ENCODE measurements at regions not wholly inside any gene's neighbourhood (a gene's known extent, or its start where the extent isn't known, plus 50 kb on each side); places are given as distances from the start of the nearest gene placed in this dataset.

DNA sequence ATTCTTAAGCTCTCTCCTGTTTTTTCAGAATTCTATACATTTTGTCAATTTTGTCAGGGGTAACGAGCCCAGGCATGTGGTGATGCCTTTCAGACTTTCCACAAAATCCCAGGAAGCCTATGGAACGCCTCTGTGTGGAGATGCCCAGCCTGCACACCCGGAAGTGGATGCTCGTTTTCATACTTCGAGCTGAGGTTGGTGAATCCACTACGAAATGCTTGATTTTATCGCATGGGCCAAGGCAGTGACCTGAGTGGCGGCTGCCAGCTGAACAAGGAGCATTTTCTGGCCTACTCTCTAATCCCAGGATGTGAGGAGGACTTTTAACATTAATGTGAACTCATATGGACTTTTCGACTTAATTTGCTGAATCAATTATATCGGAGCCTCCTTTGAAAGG is 426.7 kb upstream of the B3GAT1 start:
- 73 to 80% methylated on average over 10 of the region's 10 CpGs for WGBS, 2 donors
- TF ChIP-seq, protein P1, sequence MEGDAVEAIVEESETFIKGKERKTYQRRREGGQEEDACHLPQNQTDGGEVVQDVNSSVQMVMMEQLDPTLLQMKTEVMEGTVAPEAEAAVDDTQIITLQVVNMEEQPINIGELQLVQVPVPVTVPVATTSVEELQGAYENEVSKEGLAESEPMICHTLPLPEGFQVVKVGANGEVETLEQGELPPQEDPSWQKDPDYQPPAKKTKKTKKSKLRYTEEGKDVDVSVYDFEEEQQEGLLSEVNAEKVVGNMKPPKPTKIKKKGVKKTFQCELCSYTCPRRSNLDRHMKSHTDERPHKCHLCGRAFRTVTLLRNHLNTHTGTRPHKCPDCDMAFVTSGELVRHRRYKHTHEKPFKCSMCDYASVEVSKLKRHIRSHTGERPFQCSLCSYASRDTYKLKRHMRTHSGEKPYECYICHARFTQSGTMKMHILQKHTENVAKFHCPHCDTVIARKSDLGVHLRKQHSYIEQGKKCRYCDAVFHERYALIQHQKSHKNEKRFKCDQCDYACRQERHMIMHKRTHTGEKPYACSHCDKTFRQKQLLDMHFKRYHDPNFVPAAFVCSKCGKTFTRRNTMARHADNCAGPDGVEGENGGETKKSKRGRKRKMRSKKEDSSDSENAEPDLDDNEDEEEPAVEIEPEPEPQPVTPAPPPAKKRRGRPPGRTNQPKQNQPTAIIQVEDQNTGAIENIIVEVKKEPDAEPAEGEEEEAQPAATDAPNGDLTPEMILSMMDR (IDR thresholded peaks at IDR 0.05): no peak
- TF ChIP-seq POLR2A (IDR thresholded peaks at IDR 0.05): no peak
- H3K4me3 ChIP-seq (ENCODE audit: low read depth, poor library complexity, severe bottlenecking): no peak overlapping the region
- intact Hi-C loops (cut with DNase I; ENCODE audit: low total_unique reads): no loop called here
- no peak for DNase-seq (ENCODE audit: low spot score in 2 of 2)

DNA sequence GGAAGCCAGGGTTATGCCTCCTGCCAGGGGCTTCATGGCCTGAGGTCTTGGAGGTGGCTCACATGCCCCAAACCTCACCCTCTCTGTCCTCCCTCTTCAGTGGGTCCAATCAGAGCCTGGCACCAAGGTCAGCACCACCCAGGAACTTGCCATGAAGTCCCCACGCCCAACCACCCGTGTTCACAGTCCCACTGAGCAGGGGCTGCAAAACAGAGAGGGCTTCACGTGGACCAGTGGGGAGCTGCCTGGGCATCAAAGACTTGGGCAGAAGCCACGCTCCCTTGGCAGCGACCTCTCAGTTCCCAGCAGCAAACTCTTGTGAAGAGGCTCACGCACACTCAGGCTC is 425.8 kb upstream of the B3GAT1 start:
- intact Hi-C loops (cut with DNase I; ENCODE audit: low total_unique reads): no loop called here
- DNase-seq (ENCODE audit: low spot score in 2 of 2): peak in 1 of 2 donors; percentile 60
- no peak overlapping the region for H3K4me3 ChIP-seq (ENCODE audit: low read depth, poor library complexity, severe bottlenecking)
- TF ChIP-seq POLR2A (IDR thresholded peaks at IDR 0.05): no peak
- TF ChIP-seq, protein P1 (IDR thresholded peaks at IDR 0.05): no peak
- WGBS, 2 donors: 81 to 83% methylated on average over 5 to 6 of the region's 6 CpGs

DNA sequence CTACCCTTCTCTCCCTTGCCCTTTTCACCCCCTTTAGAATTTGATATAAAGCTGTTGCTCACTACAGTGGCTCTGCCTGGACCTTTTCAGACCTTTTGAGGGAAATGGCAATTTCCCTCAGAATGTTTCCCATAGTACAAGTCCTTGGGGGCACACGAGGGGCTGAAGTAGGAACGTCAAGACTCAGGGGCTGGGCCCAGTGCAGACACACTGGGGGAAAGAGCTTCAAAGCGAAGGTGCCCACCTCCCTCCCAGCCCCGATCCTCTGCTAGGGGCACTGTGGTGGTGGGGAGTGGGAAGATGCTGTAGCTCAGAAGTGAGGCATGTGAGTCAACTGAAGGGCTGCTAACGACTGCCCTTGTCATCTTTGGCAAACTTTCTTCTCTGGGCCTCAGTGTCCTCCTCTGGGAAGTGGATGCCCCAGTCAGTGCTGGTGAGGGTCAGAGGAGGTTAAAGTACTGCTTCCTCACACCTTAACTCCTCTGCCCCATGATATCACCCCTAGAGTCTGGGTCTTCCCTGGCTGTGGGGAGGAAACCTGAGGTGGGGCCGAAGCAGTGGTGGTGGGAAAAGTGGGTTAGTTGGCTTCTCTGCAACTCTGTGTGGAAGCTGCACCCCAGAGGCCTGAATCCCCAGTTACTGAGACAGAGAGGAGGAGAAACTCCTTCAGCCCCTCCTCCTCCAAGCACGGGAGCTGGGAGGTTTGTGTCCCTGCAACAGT is 425.3 kb upstream of the B3GAT1 start:
- 74 to 77% methylated on average over 7 of the region's 7 CpGs for WGBS, 2 donors
- intact Hi-C loops (cut with DNase I; ENCODE audit: low total_unique reads): no loop called here
- peak in 1 of 2 donors; percentile 60 for DNase-seq (ENCODE audit: low spot score in 2 of 2)
- H3K4me3 ChIP-seq (ENCODE audit: low read depth, poor library complexity, severe bottlenecking): no peak overlapping the region
- TF ChIP-seq, protein P1 (IDR thresholded peaks at IDR 0.05): no peak
- no peak for TF ChIP-seq POLR2A (IDR thresholded peaks at IDR 0.05)

DNA sequence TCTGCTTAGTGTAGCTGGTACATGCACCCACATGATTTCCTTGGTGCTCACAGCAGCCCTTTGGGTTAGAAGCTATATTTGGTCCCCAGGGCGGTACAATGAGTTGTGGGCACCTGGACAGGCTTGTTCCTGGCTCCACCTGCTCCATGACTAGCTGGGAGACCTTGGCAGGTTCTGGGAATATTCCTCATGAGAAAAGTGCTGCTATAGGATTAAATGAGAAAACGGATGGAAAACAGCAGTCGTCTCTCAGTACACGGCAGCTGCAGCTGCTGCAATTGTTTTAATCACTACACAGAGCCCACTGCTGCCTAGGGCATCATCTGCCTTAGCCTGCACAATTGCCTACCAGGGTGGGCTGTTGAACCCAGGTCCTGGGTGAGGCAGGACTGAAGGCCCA is 424.5 kb upstream of the B3GAT1 start:
- no peak overlapping the region for H3K4me3 ChIP-seq (ENCODE audit: low read depth, poor library complexity, severe bottlenecking)
- intact Hi-C loops (cut with DNase I; ENCODE audit: low total_unique reads): no loop called here
- WGBS, 2 donors: 38 to 70% methylated on average over 4 of the region's 4 CpGs
- TF ChIP-seq POLR2A (IDR thresholded peaks at IDR 0.05): no peak
- TF ChIP-seq, protein P1 (IDR thresholded peaks at IDR 0.05): no peak
- peak in 1 of 2 donors; percentile 34 for DNase-seq (ENCODE audit: low spot score in 2 of 2)

DNA sequence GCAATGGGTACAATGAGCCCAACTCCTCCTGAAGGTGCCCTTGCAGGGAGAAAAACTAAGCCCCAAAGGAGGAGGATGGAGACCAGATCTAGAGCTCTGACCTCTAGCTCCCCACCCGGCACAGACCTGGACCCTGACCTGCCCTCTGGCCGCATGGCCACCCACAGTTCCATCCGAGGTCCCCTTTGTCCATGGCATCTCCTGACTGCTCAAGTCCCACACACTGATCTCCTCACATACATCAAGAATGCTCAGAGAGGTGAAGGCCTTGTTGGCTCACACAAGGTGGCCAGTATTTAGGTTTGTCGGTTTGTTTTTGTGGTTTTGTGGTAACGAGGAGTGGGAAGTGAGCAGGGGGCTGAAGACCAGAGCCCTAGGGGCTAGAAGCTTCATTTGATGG is 423.5 kb upstream of the B3GAT1 start:
- no peak overlapping the region for H3K4me3 ChIP-seq (ENCODE audit: low read depth, poor library complexity, severe bottlenecking)
- no peak for TF ChIP-seq POLR2A (IDR thresholded peaks at IDR 0.05)
- TF ChIP-seq, protein P1 (IDR thresholded peaks at IDR 0.05): no peak
- WGBS, 2 donors: 75 to 79% methylated on average over 5 of the region's 5 CpGs
- peak in 1 of 2 donors; percentile 50 for DNase-seq (ENCODE audit: low spot score in 2 of 2)
- intact Hi-C loops (cut with DNase I; ENCODE audit: low total_unique reads): no loop called here

DNA sequence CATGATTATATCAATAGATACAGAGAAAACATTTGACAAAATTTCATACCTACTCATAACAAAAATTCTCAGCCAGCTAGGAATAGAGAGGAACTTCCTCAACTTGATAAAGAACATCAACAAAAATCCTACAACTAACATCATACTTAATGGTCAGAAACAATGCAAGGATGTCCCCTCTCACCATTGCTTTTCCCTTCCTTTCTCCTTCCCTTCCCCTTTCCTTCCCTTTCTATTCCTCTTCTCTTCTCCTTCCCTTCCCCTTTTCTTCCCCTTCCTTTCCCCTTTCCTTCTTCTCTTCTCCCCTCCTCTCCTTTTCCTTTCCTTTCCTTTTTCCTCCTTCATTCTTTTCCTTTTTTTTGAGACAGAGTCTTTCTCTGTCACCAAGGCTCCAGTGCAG is 418.3 kb upstream of the B3GAT1 start:
- no peak for DNase-seq (ENCODE audit: low spot score in 2 of 2)
- TF ChIP-seq, protein P1 (IDR thresholded peaks at IDR 0.05): no peak
- TF ChIP-seq POLR2A (IDR thresholded peaks at IDR 0.05): no peak
- no peak overlapping the region for H3K4me3 ChIP-seq (ENCODE audit: low read depth, poor library complexity, severe bottlenecking)
- intact Hi-C loops (cut with DNase I; ENCODE audit: low total_unique reads): no loop called here

Measured in lower leg skin (tissue), 4 donors.